ENCODE measurements at regions not wholly inside any gene's neighbourhood (a gene's known extent, or its start where the extent isn't known, plus 50 kb on each side); places are given as distances from the start of the nearest gene placed in this dataset.

- DNase-seq (ENCODE audit: low read depth) = no peak
Observed at GRCh38 chrX:23228950-23229448, 105.7 kb upstream of the PTCHD1 start.

- DNase-seq (ENCODE audit: low read depth) = no peak
Observed at GRCh38 chrX:23235051-23235450, 99.6 kb upstream of the PTCHD1 start.

DNA sequence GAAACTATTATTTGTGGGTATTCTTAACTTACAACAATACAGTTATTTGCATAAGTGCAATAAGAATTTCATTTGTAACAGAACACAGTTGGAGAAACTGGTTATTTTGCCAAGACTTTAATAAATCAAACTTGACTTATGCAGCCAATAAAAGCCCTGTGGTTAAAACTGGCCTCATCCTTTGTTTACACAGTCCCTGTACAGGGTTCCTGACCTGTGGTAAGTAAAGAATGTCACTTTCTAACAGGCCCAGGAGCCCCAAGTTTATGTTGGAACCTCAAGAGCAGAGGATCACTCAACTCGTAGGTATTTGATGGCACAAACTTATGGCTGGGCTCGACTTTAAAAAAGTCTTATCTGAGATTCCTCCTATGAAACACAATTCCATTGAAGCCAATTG is 88.6 kb upstream of the PTCHD1 start:
- no peak for DNase-seq (ENCODE audit: low read depth)

DNA sequence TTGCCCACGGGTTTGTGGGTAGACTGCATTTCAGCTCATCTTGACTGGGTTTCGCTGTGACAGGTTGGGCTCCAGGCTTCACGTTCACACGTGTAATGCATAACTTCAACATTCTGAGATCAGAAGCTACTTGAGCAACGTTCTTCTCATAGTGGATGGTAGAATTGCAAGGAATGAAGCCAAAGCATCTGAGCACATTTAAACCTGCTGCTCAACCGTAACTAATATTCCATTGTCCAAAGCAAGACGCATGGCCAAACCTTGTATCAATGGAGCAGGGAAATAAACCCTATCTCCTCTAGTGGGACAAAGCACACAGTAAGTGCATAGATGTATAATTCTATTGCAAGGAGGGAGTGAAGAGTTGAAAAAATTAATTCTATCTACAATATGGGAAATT is 86.5 kb upstream of the PTCHD1 start:
- DNase-seq (ENCODE audit: low read depth) = no peak

GRCh38 chrX:23251043-23251442 is 83.6 kb upstream of the PTCHD1 start:
- DNase-seq (ENCODE audit: low read depth) = no peak

DNA sequence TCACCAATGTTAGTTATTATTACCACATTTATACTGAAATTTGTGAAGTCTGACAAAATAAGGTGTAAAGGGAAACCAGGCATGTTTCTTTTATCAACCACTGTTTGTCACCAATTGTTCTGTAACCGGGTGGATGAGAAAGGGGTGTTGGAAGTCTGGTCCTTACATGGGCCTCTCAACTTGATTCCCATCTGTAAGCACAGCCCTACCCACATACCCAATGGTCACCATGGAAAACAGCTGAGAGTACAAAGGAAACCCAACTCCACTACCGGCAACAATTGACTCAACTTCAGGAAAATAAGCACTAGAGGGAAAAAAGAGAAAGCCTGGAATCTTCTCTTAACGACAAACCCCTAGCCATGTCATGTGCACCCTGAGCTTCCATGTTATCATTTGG is 70.8 kb upstream of the PTCHD1 start:
- DNase-seq (ENCODE audit: low read depth) = no peak

DNA sequence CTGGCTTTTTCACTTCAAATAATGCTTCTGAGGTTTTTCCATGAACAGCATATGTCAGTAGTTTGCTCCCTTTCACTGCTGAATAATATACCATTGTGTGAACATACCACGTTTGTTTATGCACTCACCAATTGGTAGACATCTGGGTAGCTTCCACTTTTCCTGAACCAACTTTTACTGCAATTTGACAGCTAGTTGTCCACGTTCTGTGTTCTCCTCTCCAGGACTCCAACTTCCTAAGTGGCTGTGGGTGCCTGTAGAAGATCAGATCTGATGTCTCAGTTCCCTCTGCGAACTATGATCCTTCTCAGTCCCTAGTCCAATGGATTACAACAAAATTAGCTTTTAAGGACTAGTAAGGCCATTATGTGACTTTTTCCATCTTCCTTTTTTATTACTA is 64.7 kb upstream of the PTCHD1 start:
- DNase-seq (ENCODE audit: low read depth) = no peak

GRCh38 chrX:23271026-23271425 is 63.6 kb upstream of the PTCHD1 start:
- DNase-seq (ENCODE audit: low read depth) = no peak

DNA sequence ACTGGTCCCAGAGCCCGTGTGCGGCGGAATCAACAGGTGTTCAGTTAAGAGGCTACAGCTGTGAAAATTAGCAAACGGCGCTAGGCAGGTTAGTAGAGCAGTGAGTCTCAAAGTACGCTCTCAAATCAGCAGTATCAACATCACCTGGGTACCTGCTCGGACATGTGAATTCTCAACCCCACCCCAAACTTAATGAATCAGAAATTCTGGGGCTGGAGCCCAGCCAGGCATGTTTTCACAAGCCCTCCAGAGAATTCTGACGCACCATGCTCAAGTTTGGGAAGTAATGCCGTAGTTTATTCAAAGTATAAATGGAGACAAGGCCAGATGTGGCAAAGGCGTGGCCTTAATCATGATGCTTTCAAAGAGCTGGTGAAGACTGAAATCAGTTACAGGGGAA is 58.2 kb upstream of the PTCHD1 start:
- DNase-seq (ENCODE audit: low read depth) = no peak
